SJSA1 (cell line): ENCODE measurements at regions not wholly inside any gene's neighbourhood (a gene's known extent, or its start where the extent isn't known, plus 50 kb on each side); places are given as distances from the start of the nearest gene placed in this dataset.

ENCODE experiments used
- DNase-seq, 2 experiments: peaks; one replicate each; pipeline ENCODE4 v3.0.0-alpha.2; 2015 to 2020; ENCODE audit warnings: low spot score in 2 of 2, low read depth in 1 of 2
- H3K27ac ChIP-seq: fragments of 250-450 bp; sonication (Bioruptor Pico); 2 replicates; pipeline ENCODE4 v1.5.1; 2020; ENCODE audit warnings: mild to moderate bottlenecking, moderate library complexity
- H3K27me3 ChIP-seq: fragments of 250-450 bp; sonication (Bioruptor Pico); replicated peaks from 2 replicates; pipeline ENCODE4 v1.5.1; 2020; ENCODE audit warnings: mild to moderate bottlenecking, moderate library complexity
- H3K36me3 ChIP-seq: fragments of 250-450 bp; sonication (Bioruptor Pico); 2 replicates; pipeline ENCODE4 v1.5.1; 2020; ENCODE audit warnings: mild to moderate bottlenecking
- H3K4me1 ChIP-seq: fragments of 250-450 bp; sonication (Bioruptor Pico); replicated peaks from 2 replicates; pipeline ENCODE4 v1.6.1; 2021; ENCODE audit warnings: mild to moderate bottlenecking
- H3K4me3 ChIP-seq: fragments of 250-450 bp; sonication (Bioruptor Pico); 2 replicates; pipeline ENCODE4 v1.5.1; 2020; ENCODE audit warnings: mild to moderate bottlenecking
- H3K9me3 ChIP-seq: fragments of 250-450 bp; sonication (Bioruptor Pico); replicated peaks from 2 replicates; pipeline ENCODE4 v1.5.1; 2020; ENCODE audit warnings: mild to moderate bottlenecking

DNA sequence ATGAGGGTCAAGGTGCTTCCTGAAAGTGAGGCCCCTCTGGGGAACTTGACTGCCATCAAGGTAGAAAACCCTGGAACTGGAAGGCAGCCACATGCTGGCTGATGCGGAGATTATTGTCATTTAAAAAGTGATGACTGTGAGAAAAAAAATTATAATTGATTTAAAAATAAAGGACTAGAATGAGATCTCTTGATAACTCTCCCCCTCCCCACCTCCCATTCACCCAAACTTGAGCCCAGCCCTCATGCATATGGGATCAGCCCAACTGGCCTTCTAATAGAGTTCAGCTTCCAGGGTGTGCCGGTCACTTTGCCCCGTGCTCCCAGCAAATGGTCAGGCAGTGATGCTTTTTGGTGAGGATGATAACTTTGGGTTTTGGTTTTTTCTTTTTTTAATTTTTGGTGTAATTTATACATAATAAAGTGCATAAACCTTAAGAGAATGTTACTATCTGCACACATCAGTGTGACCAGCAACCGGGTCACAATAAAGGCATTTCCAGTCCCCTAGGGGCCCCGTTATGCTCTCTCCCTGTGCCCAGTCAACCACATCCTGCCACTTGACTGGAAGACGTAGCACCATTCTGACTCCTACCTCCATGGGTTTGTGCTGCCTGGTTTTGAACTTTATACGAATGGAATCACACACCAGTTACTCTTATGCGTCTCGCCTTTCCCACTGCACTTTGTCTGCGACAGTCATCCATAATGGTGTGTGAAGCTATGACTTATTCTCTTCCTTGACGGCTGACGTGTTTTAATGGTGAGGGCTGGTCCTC is 187.9 kb downstream of the USP12 start:
- Histone ChIP-seq H3K4me1 (peaks cover 27% of the 10 kb centered on the region), H3K4me3 (no peak overlapping the region), H3K27ac (peak overlapping the region; percentile 93), H3K27me3 (no peaks in the 10 kb centered on the region), H3K36me3 (no peaks in the 10 kb centered on the region), H3K9me3 (no peaks in the 10 kb centered on the region)
- DNase-seq, result peak in 1 of 2 experiments; percentile 12

DNA sequence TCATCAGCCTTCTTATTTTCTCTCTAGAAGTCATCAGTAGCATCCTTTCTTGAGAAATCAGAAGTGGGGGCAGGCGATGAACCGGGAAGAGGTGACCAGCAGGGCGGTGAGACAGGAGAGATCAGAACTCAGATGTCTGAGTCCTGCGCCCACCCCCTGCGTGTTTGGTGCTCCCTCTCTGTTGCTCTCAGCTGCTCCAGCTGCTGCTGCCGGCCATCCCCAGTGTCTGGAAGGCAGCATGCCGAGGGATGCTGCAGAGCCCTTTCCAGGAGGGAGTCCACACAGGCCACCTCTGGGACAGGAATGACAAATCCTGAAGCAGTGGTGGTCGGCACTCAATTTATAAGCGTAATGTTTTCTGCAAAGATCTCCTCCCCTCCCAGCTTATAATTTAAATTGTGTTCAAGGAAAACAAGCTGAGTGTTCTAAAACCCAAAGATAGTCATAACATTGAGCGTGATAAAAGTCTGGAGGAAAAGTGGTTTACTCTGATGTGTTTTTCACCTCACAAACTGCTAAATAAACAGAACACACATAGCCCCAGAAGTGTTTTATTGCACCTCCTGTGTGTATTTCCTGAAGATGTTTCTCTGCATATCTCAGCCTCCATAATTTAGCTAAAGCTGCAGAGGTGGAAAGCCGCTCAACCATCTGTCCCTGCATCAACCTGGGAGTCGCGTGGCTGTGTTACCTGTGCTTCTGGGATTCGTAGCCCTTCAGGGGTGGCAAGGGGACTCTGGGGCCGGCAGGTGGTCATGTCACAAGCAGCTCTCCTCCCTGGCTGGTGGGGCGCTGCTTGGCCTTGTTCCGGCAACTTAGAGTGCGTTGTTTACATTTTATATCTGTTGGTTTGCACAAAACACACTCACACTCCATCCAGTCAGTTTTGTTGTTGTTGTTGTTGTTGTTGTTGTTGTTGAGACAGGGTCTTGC is 191.2 kb downstream of the USP12 start:
- Histone ChIP-seq H3K36me3 (no peaks in the 10 kb centered on the region), H3K4me1 (peaks cover 33% of the 10 kb centered on the region), H3K4me3 (no peak overlapping the region)

DNA sequence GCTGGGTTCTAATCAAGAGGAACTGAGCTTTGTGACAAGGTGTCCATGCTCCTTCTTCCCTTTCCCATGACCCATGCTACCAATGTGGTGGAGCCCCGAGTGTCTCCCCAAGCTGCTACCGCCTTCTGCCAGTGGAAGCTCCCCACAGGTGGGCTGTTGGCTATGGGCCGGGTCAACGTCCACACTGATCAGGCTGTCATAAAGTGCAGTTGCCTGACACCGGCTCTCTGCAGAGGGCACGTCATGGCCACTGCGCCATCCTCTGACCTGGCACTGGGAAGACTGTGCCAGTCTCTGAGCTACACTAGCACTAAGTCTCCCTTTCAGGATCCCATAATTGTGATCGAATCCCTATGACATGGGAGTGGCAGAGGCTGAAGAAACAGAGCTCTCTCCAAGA is 192.3 kb downstream of the USP12 start:
- Histone ChIP-seq H3K4me3 (no peak overlapping the region), H3K27ac (no peak overlapping the region), H3K9me3 (no peaks in the 10 kb centered on the region), H3K4me1 (peaks cover 25% of the 10 kb centered on the region), H3K27me3 (no peaks in the 10 kb centered on the region), H3K36me3 (no peaks in the 10 kb centered on the region)
- DNase-seq, result no peak

More for the DNA sequence above, 191.2 kb downstream of the USP12 start:
- H3K9me3 ChIP-seq, result no peaks in the 10 kb centered on the region
- H3K27ac ChIP-seq, result no peak overlapping the region
- no peaks in the 10 kb centered on the region for H3K27me3 ChIP-seq
- DNase-seq, result no peak

- Histone ChIP-seq H3K27ac (no peak overlapping the region), H3K27me3 (no peaks in the 10 kb centered on the region), H3K4me1 (peaks cover 14% of the 10 kb centered on the region), H3K9me3 (no peaks in the 10 kb centered on the region), H3K36me3 (no peaks in the 10 kb centered on the region), H3K4me3 (no peak overlapping the region)
- DNase-seq, result no peak
Measured at GRCh38 chr13:26978081-26978860, 193.3 kb downstream of the USP12 start.

DNA sequence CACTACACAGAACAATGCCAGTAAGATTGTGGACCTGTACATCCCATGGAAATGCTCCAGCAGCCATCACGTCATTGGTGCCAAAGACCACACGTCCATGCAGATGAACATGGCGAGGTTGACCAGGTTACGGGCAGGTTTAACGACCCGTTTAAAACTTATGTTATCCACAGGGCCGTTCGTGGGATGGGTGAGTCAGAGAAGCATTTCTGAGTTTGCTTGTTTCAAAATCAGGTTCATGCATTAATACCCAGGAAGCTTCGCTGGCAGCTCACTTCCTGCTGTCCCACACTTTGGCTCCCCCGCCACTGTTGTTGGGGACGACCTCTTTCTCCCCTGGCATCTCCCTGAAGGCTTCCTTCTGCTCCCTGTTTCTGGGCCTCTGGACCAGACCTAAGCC is 194.1 kb downstream of the USP12 start:
- DNase-seq, result peak in 1 of 2 experiments; percentile 6
- Histone ChIP-seq H3K27me3 (no peaks in the 10 kb centered on the region), H3K27ac (no peak overlapping the region), H3K4me3 (no peak overlapping the region), H3K9me3 (no peaks in the 10 kb centered on the region), H3K4me1 (peaks cover 9% of the 10 kb centered on the region), H3K36me3 (no peaks in the 10 kb centered on the region)

DNA sequence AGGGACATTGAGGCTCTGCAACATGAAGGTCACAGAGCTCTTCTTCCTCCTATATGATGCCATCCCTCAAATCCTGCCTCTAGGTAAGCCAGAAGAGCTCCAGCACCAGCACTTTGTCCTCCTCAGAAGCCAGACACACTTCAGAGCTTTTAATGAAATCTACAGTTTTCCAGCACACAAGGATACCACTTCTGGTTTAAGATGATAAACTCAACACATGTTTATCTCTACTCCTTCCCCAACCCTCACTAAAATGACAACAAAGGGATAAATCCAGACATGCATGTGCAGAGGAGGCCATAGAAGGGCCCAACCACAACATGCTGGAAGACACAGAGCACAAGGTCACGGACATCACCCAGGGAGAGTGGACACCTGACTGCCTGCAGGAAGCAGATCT is 195.3 kb downstream of the USP12 start:
- Histone ChIP-seq H3K27ac (no peak overlapping the region), H3K4me1 (peaks cover 6% of the 10 kb centered on the region), H3K27me3 (no peaks in the 10 kb centered on the region), H3K36me3 (no peaks in the 10 kb centered on the region), H3K4me3 (no peak overlapping the region), H3K9me3 (no peaks in the 10 kb centered on the region)
- no peak for DNase-seq

GRCh38 chr13:26973946-26974345 is 197.7 kb downstream of the USP12 start:
- no peaks in the 10 kb centered on the region for H3K27me3 ChIP-seq
- H3K9me3 ChIP-seq, result no peaks in the 10 kb centered on the region
- no peaks in the 10 kb centered on the region for H3K36me3 ChIP-seq
- DNase-seq, result no peak
- no peak overlapping the region for H3K4me3 ChIP-seq
- no peak overlapping the region for H3K27ac ChIP-seq
- peaks cover 6% of the 10 kb centered on the region for H3K4me1 ChIP-seq

DNA sequence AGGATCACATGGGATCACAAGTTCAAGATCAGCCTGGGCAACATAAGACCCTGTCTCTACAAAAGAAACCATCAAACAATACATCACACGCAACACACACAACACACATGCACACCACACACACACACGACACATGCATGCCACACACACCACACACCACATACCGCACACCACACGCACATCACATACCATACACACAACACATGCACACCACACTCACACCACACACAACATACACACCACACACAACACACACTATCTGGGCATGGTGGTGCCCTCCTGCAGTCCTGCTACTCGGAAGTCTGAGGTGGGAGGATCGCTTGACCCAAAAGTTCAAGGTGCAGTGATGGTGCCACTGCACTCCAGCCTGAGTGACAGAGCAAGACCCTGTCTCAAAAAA is 198.3 kb downstream of the USP12 start:
- peaks cover 6% of the 10 kb centered on the region for H3K4me1 ChIP-seq
- no peak overlapping the region for H3K27ac ChIP-seq
- no peaks in the 10 kb centered on the region for H3K9me3 ChIP-seq
- H3K27me3 ChIP-seq, result no peaks in the 10 kb centered on the region
- no peaks in the 10 kb centered on the region for H3K36me3 ChIP-seq
- H3K4me3 ChIP-seq, result no peak overlapping the region
- DNase-seq, result no peak

DNA sequence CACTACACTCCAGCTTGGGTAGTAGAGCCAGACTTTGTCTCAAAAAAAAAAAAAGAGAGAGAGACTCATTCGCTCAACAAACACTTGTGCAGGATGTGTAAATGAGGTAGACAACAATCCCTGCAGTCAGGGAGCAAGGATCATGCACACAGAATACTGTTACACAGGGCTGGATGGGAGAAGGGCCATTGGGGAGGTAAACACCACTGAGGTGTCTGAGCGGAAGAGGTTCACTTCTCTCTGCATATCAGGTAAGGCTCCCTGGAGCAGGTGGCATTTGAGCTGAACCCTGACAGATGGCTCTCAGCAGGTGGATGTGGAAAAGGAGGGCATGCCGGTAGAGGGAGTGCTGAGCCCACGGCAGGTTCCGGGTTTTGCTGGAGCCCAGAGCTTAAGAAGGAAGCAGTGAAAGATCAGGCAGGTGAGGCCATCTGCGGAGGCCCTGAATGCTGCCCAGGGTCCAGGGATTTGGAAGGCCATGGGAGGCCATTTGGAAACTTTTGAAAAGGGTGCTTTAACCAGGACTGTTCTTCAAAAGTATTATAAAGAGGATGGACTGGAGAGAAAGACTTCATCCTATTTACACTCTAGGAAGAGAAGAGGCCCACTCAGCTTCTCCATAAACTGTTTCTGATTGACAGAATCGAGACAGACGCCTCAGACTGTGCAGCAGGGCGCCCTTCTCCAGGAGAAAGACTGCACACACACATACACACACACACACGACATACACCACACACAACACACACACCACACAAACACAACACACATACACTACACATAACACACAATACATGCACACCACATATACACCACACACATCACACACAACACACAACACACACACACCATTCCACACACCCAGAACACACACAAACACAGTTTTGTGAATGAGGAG is 199.4 kb downstream of the USP12 start:
- H3K4me1 ChIP-seq, result peaks cover under 1% of the 10 kb centered on the region; the same call in 1 of the 2 replicates
- peak in 1 of 2 experiments; percentile 19 for DNase-seq
- no peaks in the 10 kb centered on the region for H3K36me3 ChIP-seq
- no peaks in the 10 kb centered on the region for H3K9me3 ChIP-seq
- no peak overlapping the region for H3K4me3 ChIP-seq
- H3K27ac ChIP-seq, result no peak overlapping the region
- H3K27me3 ChIP-seq, result no peaks in the 10 kb centered on the region

- no peak for DNase-seq
- Histone ChIP-seq H3K27ac (no peak overlapping the region), H3K9me3 (no peaks in the 10 kb centered on the region)
Measured at GRCh38 chr13:26968431-26969341, 202.9 kb downstream of the USP12 start.

DNA sequence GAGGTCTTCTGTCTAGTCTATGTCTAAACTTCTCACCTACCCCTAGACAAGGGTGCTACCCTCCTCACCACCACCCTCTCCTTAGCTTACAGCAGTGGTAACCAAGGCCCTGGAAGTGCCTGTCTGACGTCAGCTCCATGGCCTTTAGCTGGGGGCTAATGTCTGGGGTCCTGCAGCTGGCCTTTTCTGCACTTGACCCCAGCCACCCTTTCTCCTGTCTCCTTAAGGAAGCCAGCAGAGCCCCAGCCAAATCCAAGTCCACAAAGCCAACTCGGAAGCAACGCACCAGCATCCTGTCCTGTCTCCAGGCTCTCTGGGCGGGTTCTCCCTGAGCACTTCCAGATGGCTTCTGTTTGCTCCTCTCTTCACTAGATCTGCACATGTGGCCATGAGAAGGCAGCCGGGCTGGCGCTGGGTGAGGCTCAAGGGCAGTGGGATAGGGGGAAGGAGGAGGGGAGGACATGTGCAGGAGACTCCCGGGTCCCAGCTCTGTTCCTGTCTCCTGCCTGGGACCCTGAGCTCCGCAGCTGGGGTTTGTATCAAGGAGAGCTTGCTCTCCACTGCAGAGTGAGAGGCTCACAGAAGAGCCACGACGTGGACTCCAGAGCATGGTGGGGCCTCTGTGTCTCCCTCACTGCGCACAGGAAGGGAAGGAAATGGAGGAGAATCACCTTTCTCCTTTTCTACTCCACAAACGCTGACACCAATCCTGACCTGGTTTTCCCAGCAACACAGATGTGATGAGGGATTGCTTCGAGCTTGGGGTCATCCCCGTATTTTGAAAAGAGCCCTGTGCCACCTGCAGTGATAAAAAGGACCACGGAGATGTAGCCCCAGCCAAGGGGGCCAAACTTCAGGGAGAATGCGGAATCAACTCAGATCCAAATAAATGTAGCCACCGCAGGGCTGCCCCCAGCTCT is 204.2 kb downstream of the USP12 start:
- DNase-seq, result no peak
- Histone ChIP-seq H3K27me3 (no peaks in the 10 kb centered on the region; the same call in 1 of the 2 replicates), H3K36me3 (no peaks in the 10 kb centered on the region), H3K9me3 (no peaks in the 10 kb centered on the region), H3K4me1 (no peaks in the 10 kb centered on the region), H3K27ac (no peak overlapping the region), H3K4me3 (no peak overlapping the region)

More at GRCh38 chr13:26968431-26969341, 202.9 kb downstream of the USP12 start:
- H3K36me3 ChIP-seq, result no peaks in the 10 kb centered on the region
- H3K4me1 ChIP-seq, result no peaks in the 10 kb centered on the region
- no peaks in the 10 kb centered on the region; the same call in 1 of the 2 replicates for H3K27me3 ChIP-seq
- no peak overlapping the region for H3K4me3 ChIP-seq
